Pancreas (tissue), 10 donors: ENCODE measurements at regions not wholly inside any gene's neighbourhood (a gene's known extent, or its start where the extent isn't known, plus 50 kb on each side); places are given as distances from the start of the nearest gene placed in this dataset.

Source experiments
- ATAC-seq, 4 donors: fragments of 200-7000 bp; cut with Tn5 transposase; one replicate each; pipeline versions ENCODE4 v1.8.0 to v1.9.1; 2020; ENCODE audit warnings: mild to moderate bottlenecking in 4 of 4, moderate library complexity in 4 of 4
- DNase-seq, 6 donors: peaks; one replicate each; pipeline ENCODE4 v3.0.0-alpha.2; 2020
- FAIRE-seq: peaks from 2 replicates; lab custom pipeline; 2012; peaks lifted over from hg19 to GRCh38; lab: Jason Lieb, UNC
- H3K27ac ChIP-seq, 4 donors: fragments of 200-600 bp; sonication (generic); 1 replicate in 3 of 4; 2 replicates in 1 of 4; pipeline versions ENCODE4 v1.5.0 to v1.8.0; 2020
- H3K27me3 ChIP-seq, 4 donors: fragments of 200-600 bp; one replicate each; pipeline ENCODE4 v1.8.0; 2021
- H3K36me3 ChIP-seq, 3 donors: fragments of 200-600 bp; sonication (generic) in 1 of 3; one replicate each; pipeline versions ENCODE4 v1.5.0 to v1.8.0; 2020 to 2021
- H3K4me1 ChIP-seq, 3 donors: fragments of 200-600 bp; one replicate each; pipeline ENCODE4 v1.8.0; 2021
- H3K4me3 ChIP-seq, 4 donors: fragments of 200-600 bp; sonication (generic) in 2 of 4; one replicate each; pipeline versions ENCODE4 v1.5.0 to v1.8.0; 2020 to 2021
- H3K9me3 ChIP-seq, 4 donors: fragments of 200-600 bp; one replicate each; pipeline ENCODE4 v1.8.0; 2021
- WGBS, 2 donors: extraction: QIAGEN DNeasy Blood & Tissue Kit; methylation state at CpG; one replicate each; pipeline ENCODE4 v1.1.7; 2013; 5-methylcytosine and 5-hydroxymethylcytosine counted together
- intact Hi-C, 3 donors: fragments of 100-400 bp; cut with DNase I; formaldehyde crosslinking; loops; one replicate each; pipeline versions ENCODE4 v1.11.1 to v1.14.2; 2022
- TF ChIP-seq, protein P1 (sequence below), 4 donors: fragments of 200-600 bp; sonication (generic) in 3 of 4; IDR thresholded peaks; one replicate each; pipeline versions ENCODE4 v1.5.0 to v1.8.0; 2021; ENCODE audit warnings: antibody characterized with exemption in 4 of 4
- donor health status: healthy with polysubstance abuse.
- donor health status: DM: no; HTN: no; CAD: no; lungs with moderate emphysema.
- donor health status: DM: no; HTN: no; CAD: no.
- donor health status: control.
- donor health status: control.
- donor health status: Bipolar disorder and iron deficiency.
- donor health status: DM: yes; HTN: yes; CAD: no.
- donor health status: DM: no; HTN: no; CAD: no.
- donor health status: DM: no; HTN: no; CAD: no.
- donor health status: DM: yes; HTN: yes; CAD: no.

DNA sequence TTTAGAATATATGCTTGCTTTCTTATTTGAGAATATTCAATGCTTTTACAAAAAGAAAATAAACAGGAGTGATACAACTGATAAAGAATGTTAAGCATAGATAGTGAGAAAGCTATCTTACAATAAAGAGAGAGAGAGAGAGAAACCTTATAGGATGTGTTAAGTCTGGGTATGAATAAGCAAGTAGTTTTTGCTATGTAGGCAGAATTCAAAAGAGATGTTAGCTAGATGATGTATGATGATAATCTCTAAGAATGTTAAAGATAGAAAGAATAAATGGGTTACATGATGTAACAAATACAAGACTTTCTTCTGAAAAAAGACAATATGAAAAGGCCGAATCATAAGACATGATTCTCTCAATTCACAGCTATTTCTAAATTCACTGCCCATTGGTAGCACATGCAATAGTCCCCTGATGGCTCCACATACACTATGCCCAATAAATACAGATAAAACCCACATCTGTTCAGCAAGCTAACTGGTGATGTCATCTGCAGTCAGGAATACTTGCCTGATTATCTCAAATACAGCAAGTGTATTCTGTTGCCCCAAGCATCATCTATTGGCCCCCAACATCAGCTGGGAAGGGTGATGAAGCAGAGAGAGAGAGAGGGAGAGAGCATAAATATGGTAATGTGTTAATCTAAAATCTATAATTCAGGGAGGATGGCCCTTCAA is 169.2 kb upstream of the LYSMD4 start:
- FAIRE-seq (no peak), ATAC-seq (no peak), DNase-seq (no peak)
- WGBS, 2 donors, result 82 to 85% methylated on average over 1 of the region's 1 CpG
- H3K9me3 ChIP-seq, result no peaks in the 10 kb centered on the region
- H3K36me3 ChIP-seq, result no peaks in the 10 kb centered on the region
- no peak overlapping the region for H3K27ac ChIP-seq
- no peaks in the 10 kb centered on the region for H3K27me3 ChIP-seq
- no peaks in the 10 kb centered on the region for H3K4me1 ChIP-seq
- TF ChIP-seq, protein P1, sequence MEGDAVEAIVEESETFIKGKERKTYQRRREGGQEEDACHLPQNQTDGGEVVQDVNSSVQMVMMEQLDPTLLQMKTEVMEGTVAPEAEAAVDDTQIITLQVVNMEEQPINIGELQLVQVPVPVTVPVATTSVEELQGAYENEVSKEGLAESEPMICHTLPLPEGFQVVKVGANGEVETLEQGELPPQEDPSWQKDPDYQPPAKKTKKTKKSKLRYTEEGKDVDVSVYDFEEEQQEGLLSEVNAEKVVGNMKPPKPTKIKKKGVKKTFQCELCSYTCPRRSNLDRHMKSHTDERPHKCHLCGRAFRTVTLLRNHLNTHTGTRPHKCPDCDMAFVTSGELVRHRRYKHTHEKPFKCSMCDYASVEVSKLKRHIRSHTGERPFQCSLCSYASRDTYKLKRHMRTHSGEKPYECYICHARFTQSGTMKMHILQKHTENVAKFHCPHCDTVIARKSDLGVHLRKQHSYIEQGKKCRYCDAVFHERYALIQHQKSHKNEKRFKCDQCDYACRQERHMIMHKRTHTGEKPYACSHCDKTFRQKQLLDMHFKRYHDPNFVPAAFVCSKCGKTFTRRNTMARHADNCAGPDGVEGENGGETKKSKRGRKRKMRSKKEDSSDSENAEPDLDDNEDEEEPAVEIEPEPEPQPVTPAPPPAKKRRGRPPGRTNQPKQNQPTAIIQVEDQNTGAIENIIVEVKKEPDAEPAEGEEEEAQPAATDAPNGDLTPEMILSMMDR (IDR thresholded peaks at IDR 0.05), result no peak
- no peak overlapping the region for H3K4me3 ChIP-seq
- intact Hi-C loops, result no loop called here

DNA sequence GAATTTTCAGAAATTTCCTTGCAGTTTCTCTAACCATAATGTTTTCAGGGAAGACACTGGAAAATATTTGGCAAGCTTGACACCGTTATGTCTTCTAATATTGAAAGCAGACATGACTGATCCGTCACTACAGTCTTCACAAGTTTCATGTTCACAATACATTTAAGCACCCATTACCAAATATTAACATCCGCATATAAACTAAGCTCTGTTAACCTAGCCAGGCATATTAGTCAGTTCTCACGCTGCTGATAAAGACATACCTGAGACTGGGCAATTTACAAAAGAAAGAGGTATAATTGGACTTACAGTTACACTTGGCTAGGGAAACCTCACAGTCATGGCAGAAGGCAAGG is 162.7 kb upstream of the LYSMD4 start:
- H3K4me3 ChIP-seq, result no peak overlapping the region
- TF ChIP-seq, protein P1 (IDR thresholded peaks at IDR 0.05), result no peak
- FAIRE-seq (no peak), ATAC-seq (no peak), DNase-seq (no peak)
- H3K27ac ChIP-seq, result no peak overlapping the region
- no peaks in the 10 kb centered on the region for H3K4me1 ChIP-seq
- WGBS, 2 donors, result 83 to 93% methylated on average over 4 of the region's 4 CpGs
- H3K27me3 ChIP-seq, result no peaks in the 10 kb centered on the region
- intact Hi-C loops, result no loop called here
- H3K36me3 ChIP-seq, result no peaks in the 10 kb centered on the region
- H3K9me3 ChIP-seq, result no peaks in the 10 kb centered on the region

DNA sequence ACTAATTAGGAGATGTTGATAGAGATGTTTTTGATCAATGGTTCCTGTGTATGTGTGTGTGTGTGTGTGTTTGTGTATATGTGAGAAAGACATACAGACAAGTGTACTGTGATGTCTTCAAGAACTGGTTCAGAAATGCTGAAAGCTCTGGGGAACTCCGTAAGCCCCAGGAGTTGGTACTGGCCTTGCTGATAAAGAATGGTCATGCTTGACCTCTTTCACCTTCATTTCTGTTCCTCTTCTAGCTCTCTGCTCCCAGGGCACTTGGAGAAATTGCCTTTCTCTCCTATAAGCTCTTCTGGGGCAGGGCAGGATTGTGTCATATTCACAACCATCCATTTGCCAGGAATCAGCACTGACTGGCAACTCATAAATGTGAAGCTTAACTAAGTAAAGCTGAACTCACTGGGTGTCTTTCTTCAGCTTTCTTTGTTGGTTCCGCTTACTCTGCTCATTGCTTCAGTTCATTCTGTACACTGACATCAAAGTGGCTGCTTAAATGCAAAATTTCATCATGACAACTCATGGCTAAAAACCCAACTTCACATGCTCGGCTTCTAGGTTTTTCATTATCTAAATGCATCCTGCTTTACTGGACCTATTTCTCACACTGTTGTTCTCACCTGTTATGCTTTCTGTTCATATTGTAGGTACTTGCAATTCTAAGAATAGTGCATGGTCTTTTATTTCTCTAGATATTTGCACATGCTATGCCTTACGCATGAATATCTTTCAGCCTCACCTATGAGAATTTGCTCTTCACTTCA is 162.1 kb upstream of the LYSMD4 start:
- Histone ChIP-seq H3K27me3 (no peaks in the 10 kb centered on the region), H3K4me1 (no peaks in the 10 kb centered on the region), H3K9me3 (no peaks in the 10 kb centered on the region), H3K4me3 (no peak overlapping the region), H3K36me3 (no peaks in the 10 kb centered on the region), H3K27ac (no peak overlapping the region)
- WGBS, 2 donors, result 92 to 93% methylated on average over 4 of the region's 4 CpGs
- TF ChIP-seq, protein P1 (IDR thresholded peaks at IDR 0.05), result no peak
- ATAC-seq, result no peak
- no peak for DNase-seq
- no peak for FAIRE-seq
- intact Hi-C loops, result no loop called here

DNA sequence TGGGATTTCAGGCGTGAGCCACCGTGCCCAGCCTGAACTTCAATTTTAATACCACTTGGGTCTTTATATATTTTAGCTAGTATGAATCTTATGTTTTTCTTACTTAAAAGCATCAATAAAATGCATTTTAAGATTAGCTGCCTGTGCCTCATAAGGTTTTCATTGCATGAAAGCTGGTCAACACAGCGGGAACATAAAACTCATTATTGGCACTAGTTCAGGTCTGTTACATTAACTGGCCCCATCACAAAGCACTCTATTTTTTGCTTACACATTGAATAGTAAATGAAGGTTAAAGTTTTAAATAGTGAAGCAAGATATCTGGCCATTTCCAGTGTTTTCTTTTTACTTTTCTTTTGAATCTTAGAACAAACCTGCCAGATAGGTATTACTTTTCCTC is 145.6 kb upstream of the LYSMD4 start:
- Histone ChIP-seq H3K4me3 (no peak overlapping the region), H3K9me3 (no peaks in the 10 kb centered on the region), H3K4me1 (no peaks in the 10 kb centered on the region), H3K27ac (no peak overlapping the region), H3K36me3 (no peaks in the 10 kb centered on the region), H3K27me3 (no peaks in the 10 kb centered on the region)
- DNase-seq (no peak), ATAC-seq (no peak), FAIRE-seq (no peak)
- intact Hi-C loops, result no loop called here
- TF ChIP-seq, protein P1 (IDR thresholded peaks at IDR 0.05), result no peak
- 82 to 93% methylated on average over 3 of the region's 3 CpGs for WGBS, 2 donors

DNA sequence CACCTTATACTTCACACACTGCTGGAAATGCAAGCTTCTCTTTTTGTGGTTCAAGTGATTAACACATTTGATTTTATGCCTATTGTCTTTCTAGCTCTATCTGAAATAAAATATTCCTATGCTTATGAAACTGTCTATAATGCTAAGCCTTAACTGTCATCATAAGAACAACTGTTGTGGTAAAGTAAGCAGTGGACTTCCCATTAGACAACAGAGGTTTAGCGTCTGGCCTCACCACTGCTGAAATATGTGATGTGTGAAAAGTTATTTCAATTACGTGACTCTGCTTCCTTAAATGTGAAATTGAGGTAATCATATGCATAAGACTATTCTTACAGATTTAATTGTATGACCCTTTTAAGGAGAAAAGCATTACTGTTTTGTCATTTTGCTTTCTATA is 140.2 kb upstream of the LYSMD4 start:
- TF ChIP-seq, protein P1 (IDR thresholded peaks at IDR 0.05), result no peak
- no peak for DNase-seq
- 83 to 90% methylated on average over 2 of the region's 2 CpGs for WGBS, 2 donors
- H3K36me3 ChIP-seq, result no peaks in the 10 kb centered on the region
- FAIRE-seq, result no peak
- H3K27ac ChIP-seq, result no peak overlapping the region
- no peaks in the 10 kb centered on the region for H3K9me3 ChIP-seq
- H3K4me1 ChIP-seq, result no peaks in the 10 kb centered on the region
- intact Hi-C loops, result no loop called here
- no peak overlapping the region for H3K4me3 ChIP-seq
- H3K27me3 ChIP-seq, result peaks cover 0 to 4% (median 0%) of the 10 kb centered on the region in 4 donors
- ATAC-seq, result no peak
